HG02943 (cell line): ENCODE measurements at regions not wholly inside any gene's neighbourhood (a gene's known extent, or its start where the extent isn't known, plus 50 kb on each side); places are given as distances from the start of the nearest gene placed in this dataset.

Experiments used
- ATAC-seq: cut with Tn5 transposase; IDR thresholded peaks from one replicate; pipeline ENCODE4 v1.9.1; 2021; ENCODE audit warnings: mild to moderate bottlenecking, low read depth, moderate library complexity; ENCODE audit not compliant: unreplicated experiment

DNA sequence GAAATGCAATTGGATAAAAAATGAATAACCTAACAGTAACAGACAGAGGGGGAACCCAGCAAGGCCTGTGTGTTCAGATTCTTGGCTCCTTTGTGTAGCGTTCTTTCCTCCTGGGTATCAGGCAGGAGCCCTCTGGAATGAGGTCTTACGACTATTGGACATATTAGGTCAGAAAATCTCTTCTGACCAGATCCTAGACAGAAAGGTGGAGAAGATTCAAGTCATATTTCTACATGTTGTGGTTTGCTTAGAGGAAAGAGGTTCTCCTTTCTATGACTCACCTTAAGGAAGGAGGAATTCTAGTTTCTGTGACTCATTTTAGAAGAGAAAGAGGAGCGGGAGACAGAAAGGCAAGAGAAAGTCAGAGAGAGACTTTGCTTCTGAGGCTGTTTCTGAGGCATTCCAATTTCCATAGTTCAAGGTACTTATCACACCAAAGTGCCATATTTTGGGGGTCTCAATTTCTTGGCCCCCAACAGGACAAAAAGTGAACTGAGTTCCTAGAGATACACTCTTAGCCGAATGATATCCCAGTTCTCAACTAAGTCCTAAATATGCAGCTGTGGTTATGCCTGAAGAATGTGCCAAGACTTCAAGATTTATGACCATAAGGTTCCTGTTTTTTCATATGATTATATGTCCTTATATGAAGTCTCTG, 618.6 kb downstream of the ZEB2 start:
- ATAC-seq = no peak

DNA sequence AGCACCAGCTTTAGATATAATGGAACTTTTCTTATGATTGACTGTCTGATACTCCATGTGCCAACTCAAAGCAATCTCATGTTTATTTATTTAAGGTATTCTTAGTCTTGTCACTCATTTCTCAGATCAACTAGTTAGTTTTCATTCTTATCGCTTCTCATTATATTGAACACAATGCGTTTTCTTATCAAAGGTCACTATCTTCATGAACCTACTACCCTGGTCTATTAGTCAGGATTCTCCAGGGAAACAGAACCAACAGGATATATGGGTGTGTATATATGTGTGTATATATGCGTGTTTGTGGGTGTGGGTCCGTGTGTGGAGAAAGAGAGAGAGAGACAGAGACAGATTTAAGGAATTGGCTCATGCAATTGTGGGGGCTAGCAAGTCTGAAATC, 619.9 kb downstream of the ZEB2 start:
- no peak for ATAC-seq

DNA sequence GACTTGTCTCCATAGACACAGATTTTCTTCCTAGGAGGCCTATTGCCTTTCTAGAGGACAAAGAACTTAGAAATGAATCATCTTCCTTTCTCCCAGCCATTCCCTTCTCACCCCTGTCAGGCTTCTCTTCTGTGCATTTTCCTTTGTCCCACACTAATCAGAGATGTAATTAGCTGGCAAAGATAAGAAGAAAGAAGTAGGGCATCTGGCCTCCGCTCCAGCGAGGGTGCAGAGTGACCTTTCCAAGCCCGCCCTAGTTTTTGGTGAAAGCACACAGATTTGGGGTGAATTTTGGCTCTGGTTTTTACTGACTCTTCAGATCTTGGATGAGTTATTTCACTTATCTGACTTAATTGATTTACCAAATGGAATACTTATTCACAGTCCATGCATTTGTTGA, 626.5 kb downstream of the ZEB2 start:
- ATAC-seq = no peak

DNA sequence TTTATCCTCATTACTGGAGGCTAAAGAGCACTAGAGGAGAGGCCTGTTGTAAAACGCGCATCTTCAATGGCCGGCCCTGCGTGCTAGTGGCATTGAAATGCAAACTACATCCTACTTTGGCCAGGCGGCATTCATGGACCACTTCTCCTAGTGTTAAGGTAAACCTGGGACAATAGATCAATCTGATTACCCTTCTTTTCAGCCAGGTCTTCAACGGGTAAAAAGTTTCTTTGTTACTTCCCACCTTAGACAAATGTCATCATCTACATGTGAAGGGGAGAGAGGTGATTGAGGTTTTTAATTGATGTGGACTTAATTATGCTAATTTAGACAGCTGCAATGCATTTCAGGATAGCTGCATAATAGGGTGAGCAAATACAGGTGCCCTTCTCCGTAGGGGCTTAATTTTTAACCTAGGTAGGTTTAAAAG, 628.0 kb downstream of the ZEB2 start:
- no peak for ATAC-seq

DNA sequence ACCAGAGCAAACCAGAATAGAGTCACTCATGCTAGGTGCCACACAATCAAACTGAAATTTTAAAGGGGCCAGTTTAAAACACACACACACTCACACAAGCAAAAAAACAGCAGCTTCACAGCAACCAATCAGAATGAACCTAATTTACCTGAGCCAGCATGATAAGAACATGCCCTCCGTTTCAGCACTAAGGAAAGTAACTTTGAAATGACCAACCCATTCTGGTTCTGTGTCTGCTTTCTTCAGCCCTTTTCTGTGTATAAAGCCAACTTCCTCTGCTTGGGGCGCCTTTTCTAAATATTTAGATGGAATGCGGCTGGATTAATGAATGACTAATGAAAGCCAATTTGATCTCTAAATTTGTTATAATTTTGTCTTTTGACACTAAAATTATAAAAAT, 629.1 kb downstream of the ZEB2 start:
- ATAC-seq = no peak

DNA sequence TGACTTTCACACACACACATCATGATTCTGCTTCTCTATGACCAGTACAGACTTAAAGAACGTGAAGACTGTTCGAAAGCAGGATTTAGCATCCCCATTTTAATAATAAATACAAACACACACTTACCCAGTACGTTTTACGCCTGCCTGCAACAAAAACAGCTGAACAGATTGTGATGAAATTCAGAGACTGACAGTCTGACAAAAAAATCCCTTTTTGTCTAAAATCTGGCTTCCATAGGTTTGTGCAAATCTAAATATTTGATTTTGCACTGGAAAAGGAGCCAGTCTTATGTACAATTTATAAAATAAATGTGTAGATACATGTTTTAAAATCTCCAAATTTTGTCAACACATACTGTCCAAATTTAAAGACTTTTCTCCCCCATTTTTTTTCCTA, 630.7 kb downstream of the ZEB2 start:
- no peak for ATAC-seq

DNA sequence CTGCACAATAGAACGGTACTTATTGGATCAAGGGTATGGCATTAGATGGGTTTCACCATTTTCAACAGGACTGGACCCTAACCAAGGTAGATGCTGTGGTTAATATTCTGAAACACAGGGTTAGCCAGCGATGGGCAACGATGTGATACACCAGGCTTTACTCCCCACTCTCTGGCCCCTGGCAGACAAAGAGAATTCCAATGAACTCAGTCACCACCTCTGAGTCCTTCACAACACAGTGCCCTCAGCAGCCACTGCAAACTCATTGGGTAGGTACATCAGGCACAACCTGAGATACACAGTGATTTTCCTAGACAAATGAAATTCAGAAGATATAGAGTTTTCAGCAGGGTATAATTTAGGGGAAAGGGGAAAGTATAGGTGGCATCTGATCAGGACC, 634.5 kb downstream of the ZEB2 start:
- ATAC-seq = no peak

DNA sequence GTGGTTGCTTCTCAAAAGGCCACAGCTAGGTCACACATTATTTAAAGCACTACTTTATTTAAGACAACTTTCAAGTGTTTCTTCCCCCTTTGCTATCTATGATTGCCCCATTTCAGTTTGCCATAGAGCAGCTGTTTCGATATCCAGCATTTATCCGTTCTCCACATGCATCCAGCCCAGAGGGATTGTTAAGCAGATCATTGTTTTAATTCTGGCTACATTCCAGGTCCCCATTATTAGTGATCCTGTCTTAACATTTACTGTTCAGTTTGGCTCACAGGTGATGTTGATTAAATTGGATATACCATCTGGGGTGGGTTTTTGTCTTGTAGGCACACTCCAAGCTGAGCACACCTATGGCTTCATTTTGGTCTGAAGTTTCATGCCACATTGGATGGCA, 638.7 kb downstream of the ZEB2 start:
- ATAC-seq = no peak

DNA sequence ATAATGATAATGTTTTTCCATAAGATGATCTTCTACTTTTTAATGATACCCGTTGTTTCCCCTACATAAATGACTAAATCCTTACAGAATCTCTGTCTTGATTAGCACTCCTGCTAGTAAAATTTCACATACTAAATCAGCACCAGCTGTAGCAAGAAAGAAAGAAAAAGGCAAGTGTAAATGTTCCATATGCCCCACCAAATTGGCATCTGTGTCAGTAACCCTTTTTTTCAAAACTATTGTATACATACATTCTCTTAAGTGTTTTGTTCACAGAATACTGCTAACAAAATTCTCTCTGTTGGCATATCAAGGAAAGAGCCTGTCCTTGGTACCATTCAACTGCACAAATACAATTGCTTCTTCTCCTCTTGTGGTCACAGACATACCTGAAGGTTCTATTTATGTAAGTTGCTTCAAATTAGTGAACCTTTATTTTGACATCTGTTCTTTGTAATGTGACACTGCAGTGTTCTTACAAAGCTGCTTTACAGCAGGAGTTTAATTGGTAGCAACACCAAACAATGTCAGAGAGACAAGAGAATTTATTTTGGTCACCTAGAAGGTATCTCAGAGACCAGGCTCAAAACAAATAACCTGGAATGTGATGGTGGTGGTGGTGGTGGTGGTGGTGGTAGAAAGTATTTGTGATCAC, 641.9 kb downstream of the ZEB2 start:
- ATAC-seq = no peak

DNA sequence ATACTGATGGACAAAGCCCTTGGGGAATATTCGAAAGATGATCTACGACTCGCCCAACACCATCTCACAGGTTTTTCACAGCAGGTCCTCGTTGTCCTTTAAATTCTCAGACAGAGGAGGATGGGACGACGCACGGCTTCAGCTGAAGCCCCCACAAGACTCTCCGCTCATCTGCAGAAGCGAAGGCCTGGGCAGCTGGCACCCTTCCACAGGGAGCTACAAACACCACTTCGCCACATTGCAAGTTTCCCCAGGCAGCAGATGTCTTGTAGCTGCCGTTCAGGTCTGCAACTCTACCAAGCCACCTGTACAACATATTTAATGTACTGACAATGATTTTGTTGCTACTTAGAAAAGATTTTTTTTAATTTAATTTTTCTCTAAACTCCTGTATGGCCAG, 642.9 kb downstream of the ZEB2 start:
- no peak for ATAC-seq

DNA sequence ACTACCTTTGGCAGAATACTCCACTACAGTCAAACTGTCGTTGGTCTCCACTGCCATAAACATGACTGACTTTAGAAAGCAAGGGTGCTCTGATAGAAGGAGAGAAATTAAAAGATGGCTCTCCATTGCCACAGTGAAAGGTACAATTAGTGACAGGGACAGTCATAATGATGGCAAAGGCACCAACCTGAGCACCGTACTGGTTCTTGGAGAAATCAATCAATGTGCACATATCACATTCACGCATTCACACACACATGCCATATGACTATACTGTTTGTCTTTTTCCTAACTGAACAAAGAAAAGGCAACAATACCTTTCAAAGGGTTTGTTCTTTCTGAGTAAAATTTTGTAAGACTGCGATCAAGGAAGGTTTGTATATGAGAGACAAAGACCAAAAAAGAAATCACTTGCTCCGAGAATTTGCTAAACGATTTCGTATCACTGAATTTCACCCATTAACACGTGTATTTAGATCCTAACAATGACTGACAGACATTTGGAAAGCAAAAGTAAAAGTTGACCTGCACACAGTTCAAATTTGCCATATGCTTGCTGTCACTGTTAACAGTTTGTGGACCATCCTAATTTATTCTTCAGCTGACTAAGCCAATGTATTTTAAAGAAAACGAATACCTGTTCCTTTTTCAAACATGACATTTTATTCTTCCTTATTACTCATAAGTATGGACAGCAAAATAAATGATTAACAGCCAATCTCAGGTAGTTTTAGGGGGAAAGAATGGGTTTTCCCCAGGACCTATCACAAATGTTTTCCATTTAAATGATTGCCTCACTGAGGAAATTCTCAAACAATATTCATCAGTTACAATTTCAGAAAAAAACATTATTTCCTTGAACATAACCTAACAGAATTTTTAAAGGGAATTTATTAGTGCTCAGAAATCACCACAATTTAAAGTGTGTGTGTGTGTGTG, 644.4 kb downstream of the ZEB2 start:
- ATAC-seq = no peak

DNA sequence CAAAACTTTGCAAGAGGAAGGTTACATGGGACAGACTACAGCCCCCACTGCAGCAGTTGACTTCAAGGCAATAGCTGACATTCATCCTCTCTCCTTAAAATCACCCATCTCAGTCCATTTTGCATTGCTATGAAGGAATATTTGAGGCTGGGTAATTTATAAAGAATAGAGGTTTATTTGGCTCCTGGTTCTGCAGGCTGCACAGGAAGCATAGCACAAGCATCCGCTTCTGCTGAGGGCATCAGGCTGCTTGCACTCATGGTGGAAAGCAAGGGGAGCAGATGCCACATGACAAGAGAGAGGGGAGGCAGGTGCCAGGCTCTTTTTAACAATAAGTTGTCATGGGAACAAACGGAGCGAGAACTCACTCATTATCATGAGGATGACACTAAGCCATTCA, 646.0 kb downstream of the ZEB2 start:
- ATAC-seq = no peak

DNA sequence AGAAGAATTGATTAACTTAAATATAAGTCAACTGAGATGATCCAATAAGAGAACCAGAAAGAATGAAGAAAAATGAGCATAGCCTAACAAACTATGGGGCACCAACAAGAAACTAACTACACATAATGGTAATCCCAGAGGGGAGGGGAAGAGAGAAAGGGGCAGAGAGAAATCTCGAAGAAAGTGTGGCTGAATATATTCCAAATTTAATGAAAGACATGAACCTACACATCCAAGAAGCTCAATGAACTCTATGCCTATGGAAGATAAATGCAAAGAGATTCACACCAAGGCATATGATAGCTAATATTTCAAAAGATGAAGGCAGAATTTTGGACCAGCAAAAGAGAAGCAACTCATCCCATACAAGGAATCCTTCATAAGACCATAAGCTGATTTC, 649.2 kb downstream of the ZEB2 start:
- no peak for ATAC-seq

DNA sequence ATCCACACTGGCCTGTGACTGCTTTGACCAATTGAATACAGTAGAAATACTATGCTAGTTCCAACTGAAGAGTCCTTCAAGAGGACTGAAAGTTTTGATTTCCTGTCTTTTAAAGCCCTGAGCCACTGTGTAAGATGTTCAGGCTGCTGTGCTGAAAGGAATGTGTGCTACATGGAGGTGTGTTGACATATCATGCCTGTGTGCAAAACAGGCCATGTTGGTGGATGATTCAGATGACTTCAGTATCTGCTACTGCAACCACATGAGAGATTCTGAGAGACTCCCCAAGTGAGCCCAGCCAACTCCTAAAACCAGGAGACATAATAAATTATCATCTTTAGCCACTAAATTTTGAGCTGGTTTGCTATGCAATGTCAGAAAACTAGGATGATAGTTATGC, 662.9 kb downstream of the ZEB2 start:
- no peak for ATAC-seq

DNA sequence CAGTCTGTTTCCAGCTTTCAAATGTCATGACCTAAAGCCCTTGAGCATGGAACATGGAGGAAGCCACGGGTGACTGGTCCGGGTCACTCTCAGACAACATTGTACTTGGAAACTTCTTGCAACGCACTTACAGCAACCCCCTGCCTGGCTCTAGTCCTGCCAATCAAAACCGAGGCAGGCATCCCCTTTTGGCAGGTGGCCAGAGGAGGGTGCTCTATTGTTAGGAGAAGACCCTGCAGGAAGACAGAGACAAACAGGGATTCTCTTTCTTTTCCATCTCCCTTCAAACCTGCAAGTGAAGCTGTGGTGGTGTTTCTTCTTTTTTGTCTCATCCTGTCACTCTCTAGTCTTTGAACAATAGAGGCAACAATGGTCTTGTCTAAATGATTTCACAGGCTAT, 667.2 kb downstream of the ZEB2 start:
- ATAC-seq = no peak

DNA sequence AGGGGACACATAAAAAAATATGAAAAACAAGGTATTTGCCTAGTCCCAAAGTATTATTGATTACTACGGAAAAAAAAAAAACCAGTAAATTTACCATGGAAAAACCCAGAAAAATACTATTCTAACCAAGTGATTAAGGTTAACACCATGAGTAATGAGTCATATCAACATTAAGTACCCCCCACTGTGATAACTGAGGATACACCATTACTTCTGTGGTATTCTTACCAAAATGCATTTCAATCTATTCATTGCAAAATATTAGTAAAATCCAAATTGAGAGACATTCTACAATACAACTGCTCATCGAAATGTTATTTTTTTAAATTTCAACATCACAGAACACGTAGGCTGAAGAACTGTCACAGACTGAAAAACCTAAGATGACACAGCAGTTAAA, 669.8 kb downstream of the ZEB2 start:
- ATAC-seq = no peak

DNA sequence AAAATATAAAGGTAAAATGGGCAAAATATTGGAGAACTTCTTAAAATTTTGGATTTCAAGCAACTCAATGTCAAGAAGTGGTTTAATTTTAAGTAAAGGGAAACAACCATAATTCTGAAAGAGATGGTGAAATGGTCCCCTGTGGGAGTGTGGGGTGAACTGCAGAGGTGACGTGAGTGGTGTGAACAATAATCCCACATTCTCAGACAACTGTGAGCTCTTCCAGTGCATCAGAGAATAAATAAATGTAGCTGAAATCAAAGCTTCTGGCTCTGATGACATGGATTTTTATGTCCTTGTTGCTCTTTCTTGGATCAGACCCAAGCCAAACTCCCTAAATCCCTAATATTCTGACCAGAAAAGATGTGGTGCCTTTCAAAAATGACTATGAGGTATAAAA, 672.7 kb downstream of the ZEB2 start:
- ATAC-seq = no peak

DNA sequence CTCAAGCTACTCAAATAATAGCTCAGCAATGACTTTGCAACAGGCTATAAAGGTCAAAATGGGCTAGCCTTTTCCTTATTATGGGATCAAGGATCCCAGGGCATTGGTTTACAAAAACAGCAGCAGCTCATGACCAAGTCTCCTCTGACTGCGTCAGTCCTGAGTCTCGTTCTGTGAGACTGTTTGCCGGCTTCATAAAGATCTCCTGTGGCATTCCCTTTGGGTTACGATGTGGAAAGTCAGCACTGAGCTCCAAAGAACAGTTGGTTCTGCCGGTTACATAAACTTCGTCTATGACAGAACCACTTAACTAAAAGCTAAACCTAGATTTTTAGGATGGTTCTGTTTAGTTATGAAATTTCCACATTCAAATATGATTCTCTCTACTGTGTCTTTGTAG, 674.9 kb downstream of the ZEB2 start:
- no peak for ATAC-seq

DNA sequence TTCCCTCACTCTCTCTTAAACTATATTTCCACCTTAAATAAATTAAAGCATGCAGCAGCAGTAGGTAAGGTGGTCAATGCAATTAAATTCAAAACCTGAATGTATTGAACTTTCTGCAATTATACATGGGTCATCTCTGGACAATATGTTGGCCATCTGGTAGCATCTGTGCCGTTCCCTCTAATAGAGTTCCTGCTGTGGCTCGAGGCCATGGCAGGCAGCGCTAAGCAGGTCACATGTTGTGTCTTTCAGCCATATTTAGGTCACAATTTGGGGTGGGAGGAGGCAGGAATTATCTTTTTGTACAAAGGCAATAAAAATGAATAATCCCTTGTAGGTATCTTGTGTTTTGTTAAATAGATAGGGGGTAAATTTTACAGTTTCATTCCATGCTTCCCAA, 676.2 kb downstream of the ZEB2 start:
- no peak for ATAC-seq

DNA sequence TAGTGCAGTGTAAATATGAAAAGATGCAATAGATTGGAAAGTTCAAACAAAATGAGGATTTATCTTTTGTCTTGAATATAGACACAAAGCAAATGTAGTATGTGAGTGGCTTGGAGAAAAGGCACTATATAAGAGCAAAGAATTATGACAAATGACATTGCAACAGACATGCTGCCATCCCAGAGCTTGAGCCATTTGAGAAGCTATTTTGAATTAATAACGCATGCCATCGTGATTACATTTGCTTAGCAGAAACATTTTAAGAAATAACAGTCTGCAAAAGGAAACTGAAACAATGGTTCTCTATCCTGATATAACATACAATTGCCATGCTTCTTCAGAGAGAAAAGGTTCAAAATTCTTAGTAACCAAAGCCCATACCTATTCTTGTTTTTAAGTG, 677.1 kb downstream of the ZEB2 start:
- ATAC-seq = no peak

DNA sequence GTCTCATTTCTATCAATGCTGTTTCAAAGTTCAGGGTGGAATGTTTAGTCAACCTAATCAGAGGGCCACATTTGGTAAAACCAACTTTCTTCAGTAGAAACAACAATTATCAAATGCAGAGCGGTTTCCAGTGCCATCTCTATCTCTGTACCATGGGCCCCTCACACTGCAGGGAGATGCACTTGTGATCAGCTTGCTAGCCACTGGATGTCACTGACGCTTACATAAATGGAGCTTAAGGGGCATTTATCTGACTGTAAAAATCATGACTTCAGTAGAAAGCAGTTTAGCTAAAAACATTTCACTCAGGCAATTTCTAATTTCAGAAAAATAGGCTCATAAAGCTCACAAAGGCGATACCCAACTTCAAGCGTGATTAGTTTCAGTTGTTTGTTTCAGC, 678.0 kb downstream of the ZEB2 start:
- no peak for ATAC-seq

DNA sequence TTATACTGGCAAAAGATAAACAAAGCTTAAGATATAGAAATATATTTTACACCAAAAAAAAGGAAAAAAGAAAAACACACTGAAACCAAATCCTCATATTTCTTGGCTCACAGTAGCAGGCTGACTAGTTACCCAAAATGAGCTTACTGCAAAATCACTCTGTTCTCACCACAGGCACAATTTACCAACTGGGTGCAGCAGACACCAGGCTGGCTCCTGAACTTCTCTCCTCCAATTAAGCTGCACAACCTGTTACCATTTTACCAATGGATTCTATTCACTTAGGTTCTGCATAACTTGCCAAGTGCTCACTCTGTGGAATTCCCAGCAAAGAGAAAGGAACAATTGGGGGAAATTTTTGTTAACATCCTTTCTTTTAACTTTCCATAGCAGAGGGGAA, 679.3 kb downstream of the ZEB2 start:
- ATAC-seq = no peak
